GM21576 (cell line): ENCODE measurements at regions not wholly inside any gene's neighbourhood (a gene's known extent, or its start where the extent isn't known, plus 50 kb on each side); places are given as distances from the start of the nearest gene placed in this dataset.

Experiments used
- ATAC-seq: cut with Tn5 transposase; IDR thresholded peaks from one replicate; pipeline ENCODE4 v1.9.1; 2021; ENCODE audit warnings: mild to moderate bottlenecking, moderate library complexity; ENCODE audit not compliant: unreplicated experiment

- no peak for ATAC-seq
These were observed 667.6 kb upstream of the CELF2 start for GRCh38 chr10:10350050-10350449.

- no peak for ATAC-seq
These were observed 666.2 kb upstream of the CELF2 start for GRCh38 chr10:10351451-10351850.

GRCh38 chr10:10353326-10353868, 664.3 kb upstream of the CELF2 start:
- no peak for ATAC-seq

GRCh38 chr10:10359263-10359662, 658.4 kb upstream of the CELF2 start:
- no peak for ATAC-seq

GRCh38 chr10:10361301-10361885, 656.3 kb upstream of the CELF2 start:
- no peak for ATAC-seq

GRCh38 chr10:10362800-10363199, 654.9 kb upstream of the CELF2 start:
- no peak for ATAC-seq

GRCh38 chr10:10363217-10363616, 654.5 kb upstream of the CELF2 start:
- no peak for ATAC-seq

- ATAC-seq = no peak
These were observed 652.8 kb upstream of the CELF2 start for GRCh38 chr10:10364902-10365301.

GRCh38 chr10:10365676-10366075, 652.0 kb upstream of the CELF2 start:
- ATAC-seq = no peak

GRCh38 chr10:10366836-10367235, 650.8 kb upstream of the CELF2 start:
- no peak for ATAC-seq

GRCh38 chr10:10367264-10367663, 650.4 kb upstream of the CELF2 start:
- ATAC-seq = no peak

GRCh38 chr10:10368951-10369576, 648.6 kb upstream of the CELF2 start:
- ATAC-seq = no peak

GRCh38 chr10:10385831-10386230, 631.8 kb upstream of the CELF2 start:
- no peak for ATAC-seq

GRCh38 chr10:10389182-10389581, 628.5 kb upstream of the CELF2 start:
- no peak for ATAC-seq

GRCh38 chr10:10392511-10392910, 625.2 kb upstream of the CELF2 start:
- ATAC-seq = no peak

- ATAC-seq = no peak
These were observed 622.6 kb upstream of the CELF2 start for GRCh38 chr10:10394933-10395658.

GRCh38 chr10:10396601-10397000, 621.1 kb upstream of the CELF2 start:
- ATAC-seq = no peak

- no peak for ATAC-seq
These were observed 619.8 kb upstream of the CELF2 start for GRCh38 chr10:10397906-10398305.

GRCh38 chr10:10403762-10404161, 613.9 kb upstream of the CELF2 start:
- ATAC-seq = no peak

- no peak for ATAC-seq
These were observed 600.0 kb upstream of the CELF2 start for GRCh38 chr10:10417671-10418070.

- ATAC-seq = peak; percentile 99
These were observed 599.3 kb upstream of the CELF2 start for GRCh38 chr10:10418387-10418786.

- ATAC-seq = no peak
These were observed 596.6 kb upstream of the CELF2 start for GRCh38 chr10:10421071-10421470.
